Nephron progenitor cell (in vitro differentiated cells): ENCODE measurements at regions not wholly inside any gene's neighbourhood (a gene's known extent, or its start where the extent isn't known, plus 50 kb on each side); places are given as distances from the start of the nearest gene placed in this dataset.

Experiments
- DNase-seq: peaks from one replicate; pipeline ENCODE4 v3.0.0; 2021
- H3K27ac Mint-ChIP-seq: 2 replicates; pipeline ENCODE4 v1.8.0; 2021; ENCODE audit warnings: mild to moderate bottlenecking, moderate library complexity, mixed read lengths
- H3K27me3 Mint-ChIP-seq: 2 replicates; pipeline ENCODE4 v1.8.0; 2021; ENCODE audit warnings: mild to moderate bottlenecking, low read depth, mixed read lengths; ENCODE audit not compliant: poor library complexity
- H3K36me3 Mint-ChIP-seq: 2 replicates; pipeline ENCODE4 v1.8.0; 2021; ENCODE audit warnings: low read depth, mixed read lengths
- H3K4me1 Mint-ChIP-seq: 2 replicates; pipeline ENCODE4 v1.8.0; 2021; ENCODE audit warnings: mixed read lengths
- H3K4me3 Mint-ChIP-seq: 2 replicates; pipeline ENCODE4 v1.8.0; 2021; ENCODE audit warnings: mild to moderate bottlenecking, moderate library complexity, mixed read lengths
- H3K9me3 Mint-ChIP-seq: 2 replicates; pipeline ENCODE4 v1.8.0; 2021; ENCODE audit warnings: mild to moderate bottlenecking, moderate library complexity, mixed read lengths
- TF ChIP-seq, protein P1 (sequence below): fragments of 200-600 bp; sonication (generic); IDR thresholded peaks from 2 replicates; pipeline ENCODE4 v1.5.0; 2021; ENCODE audit warnings: antibody characterized with exemption

DNA sequence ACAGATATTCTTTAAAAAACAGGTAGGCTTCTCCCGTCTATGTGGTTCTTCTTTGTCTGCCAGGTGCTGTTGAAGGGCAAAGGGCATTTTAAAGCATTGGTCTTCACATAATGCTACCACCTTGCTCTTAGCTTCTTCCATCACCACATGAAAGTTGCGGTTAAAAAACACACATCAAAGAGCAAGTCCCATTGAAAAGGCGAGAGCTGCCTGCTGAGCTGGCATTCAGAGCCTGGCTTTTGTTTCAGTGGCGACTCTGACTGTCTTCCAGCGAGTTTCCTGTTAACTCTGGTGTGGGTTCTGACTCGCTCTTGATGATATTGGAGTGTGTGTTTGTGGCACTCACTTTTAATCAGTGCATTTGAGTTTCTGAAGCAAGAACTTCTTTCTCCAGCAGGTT, 624.9 kb upstream of the FANCL start:
- no peak overlapping the region for H3K4me3 Mint-ChIP-seq
- TF ChIP-seq, protein P1, sequence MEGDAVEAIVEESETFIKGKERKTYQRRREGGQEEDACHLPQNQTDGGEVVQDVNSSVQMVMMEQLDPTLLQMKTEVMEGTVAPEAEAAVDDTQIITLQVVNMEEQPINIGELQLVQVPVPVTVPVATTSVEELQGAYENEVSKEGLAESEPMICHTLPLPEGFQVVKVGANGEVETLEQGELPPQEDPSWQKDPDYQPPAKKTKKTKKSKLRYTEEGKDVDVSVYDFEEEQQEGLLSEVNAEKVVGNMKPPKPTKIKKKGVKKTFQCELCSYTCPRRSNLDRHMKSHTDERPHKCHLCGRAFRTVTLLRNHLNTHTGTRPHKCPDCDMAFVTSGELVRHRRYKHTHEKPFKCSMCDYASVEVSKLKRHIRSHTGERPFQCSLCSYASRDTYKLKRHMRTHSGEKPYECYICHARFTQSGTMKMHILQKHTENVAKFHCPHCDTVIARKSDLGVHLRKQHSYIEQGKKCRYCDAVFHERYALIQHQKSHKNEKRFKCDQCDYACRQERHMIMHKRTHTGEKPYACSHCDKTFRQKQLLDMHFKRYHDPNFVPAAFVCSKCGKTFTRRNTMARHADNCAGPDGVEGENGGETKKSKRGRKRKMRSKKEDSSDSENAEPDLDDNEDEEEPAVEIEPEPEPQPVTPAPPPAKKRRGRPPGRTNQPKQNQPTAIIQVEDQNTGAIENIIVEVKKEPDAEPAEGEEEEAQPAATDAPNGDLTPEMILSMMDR, result no peak
- peaks cover 6% of the 10 kb centered on the region for H3K4me1 Mint-ChIP-seq
- no peaks in the 10 kb centered on the region for H3K36me3 Mint-ChIP-seq
- H3K27me3 Mint-ChIP-seq, result peaks cover 3% of the 10 kb centered on the region
- H3K9me3 Mint-ChIP-seq, result no peaks in the 10 kb centered on the region
- H3K27ac Mint-ChIP-seq, result no peak overlapping the region
- no peak for DNase-seq

DNA sequence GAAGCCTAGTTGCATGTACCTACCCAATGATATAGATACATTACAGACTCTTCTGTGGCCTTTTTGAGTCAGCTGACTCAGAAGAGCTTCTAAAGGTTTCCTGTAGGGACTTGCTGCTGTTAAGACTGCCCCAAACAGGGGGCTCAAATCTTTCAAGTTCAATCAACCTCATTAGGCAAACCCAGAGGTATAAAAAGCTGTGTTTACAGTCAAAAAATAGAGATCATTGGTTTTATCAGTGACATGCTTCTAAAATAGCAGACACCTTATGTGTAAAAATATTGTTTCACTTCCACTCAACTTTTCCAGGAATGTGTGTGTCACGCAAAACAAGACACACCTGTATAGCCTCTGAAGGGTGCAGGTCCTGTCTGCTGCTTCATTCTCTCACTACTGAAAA, 624.3 kb upstream of the FANCL start:
- Mint-ChIP-seq H3K27ac (no peak overlapping the region), H3K36me3 (no peaks in the 10 kb centered on the region)

GRCh38 chr2:58862244-58862643, 621.1 kb upstream of the FANCL start:
- H3K4me3 Mint-ChIP-seq, result no peak overlapping the region
- TF ChIP-seq, protein P1, result no peak
- H3K9me3 Mint-ChIP-seq, result no peaks in the 10 kb centered on the region

More for the DNA sequence above, 624.3 kb upstream of the FANCL start:
- TF ChIP-seq, protein P1, result no peak
- Mint-ChIP-seq H3K9me3 (no peaks in the 10 kb centered on the region), H3K4me1 (peaks cover 6% of the 10 kb centered on the region), H3K4me3 (no peak overlapping the region), H3K27me3 (peaks cover 3% of the 10 kb centered on the region)
- no peak for DNase-seq

GRCh38 chr2:58860586-58860985, 619.5 kb upstream of the FANCL start:
- TF ChIP-seq, protein P1, result no peak
- Mint-ChIP-seq H3K4me1 (no peaks in the 10 kb centered on the region), H3K36me3 (no peaks in the 10 kb centered on the region), H3K9me3 (peaks cover 5% of the 10 kb centered on the region), H3K27ac (no peak overlapping the region), H3K27me3 (peaks cover 3% of the 10 kb centered on the region), H3K4me3 (no peak overlapping the region)
- DNase-seq, result no peak

More at GRCh38 chr2:58862244-58862643, 621.1 kb upstream of the FANCL start:
- peaks cover 6% of the 10 kb centered on the region for H3K4me1 Mint-ChIP-seq
- no peak overlapping the region for H3K27ac Mint-ChIP-seq
- no peaks in the 10 kb centered on the region for H3K36me3 Mint-ChIP-seq
- H3K27me3 Mint-ChIP-seq, result peaks cover 3% of the 10 kb centered on the region
- no peak for DNase-seq

DNA sequence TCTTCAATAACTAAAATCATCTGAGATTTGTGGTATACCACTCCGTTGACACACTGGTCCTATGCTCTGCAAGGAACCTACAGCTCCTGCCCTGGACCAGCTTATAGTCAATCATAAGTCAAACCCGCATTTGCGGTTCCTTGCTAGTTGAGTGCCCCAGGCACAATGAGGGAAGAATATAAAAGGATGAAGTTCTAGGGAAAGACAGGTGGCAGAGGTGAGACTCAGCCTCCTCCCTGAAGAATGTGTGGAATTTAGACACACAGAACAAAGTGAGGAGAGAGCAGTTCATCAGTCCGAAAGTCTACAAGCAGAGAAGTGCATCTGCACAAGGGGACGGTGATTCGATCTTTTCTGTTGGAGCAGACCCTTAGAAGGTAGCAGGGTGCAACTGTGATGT, 615.0 kb upstream of the FANCL start:
- TF ChIP-seq, protein P1, result no peak
- H3K4me1 Mint-ChIP-seq, result no peaks in the 10 kb centered on the region
- no peak overlapping the region for H3K27ac Mint-ChIP-seq
- no peaks in the 10 kb centered on the region for H3K27me3 Mint-ChIP-seq
- no peaks in the 10 kb centered on the region for H3K36me3 Mint-ChIP-seq
- H3K9me3 Mint-ChIP-seq, result peaks cover 5% of the 10 kb centered on the region
- no peak overlapping the region for H3K4me3 Mint-ChIP-seq
- no peak for DNase-seq

- no peaks in the 10 kb centered on the region for H3K36me3 Mint-ChIP-seq
- TF ChIP-seq, protein P1, result no peak
Measured at GRCh38 chr2:58853420-58853819, 612.3 kb upstream of the FANCL start.

More at GRCh38 chr2:58853420-58853819, 612.3 kb upstream of the FANCL start:
- no peak overlapping the region for H3K4me3 Mint-ChIP-seq
- H3K9me3 Mint-ChIP-seq, result peaks cover 5% of the 10 kb centered on the region
- no peaks in the 10 kb centered on the region for H3K4me1 Mint-ChIP-seq
- H3K27ac Mint-ChIP-seq, result no peak overlapping the region
- no peak for DNase-seq
- no peaks in the 10 kb centered on the region for H3K27me3 Mint-ChIP-seq
